ENCODE measurements at regions not wholly inside any gene's neighbourhood (a gene's known extent, or its start where the extent isn't known, plus 50 kb on each side); places are given as distances from the start of the nearest gene placed in this dataset.

- TF ChIP-seq, protein P1, sequence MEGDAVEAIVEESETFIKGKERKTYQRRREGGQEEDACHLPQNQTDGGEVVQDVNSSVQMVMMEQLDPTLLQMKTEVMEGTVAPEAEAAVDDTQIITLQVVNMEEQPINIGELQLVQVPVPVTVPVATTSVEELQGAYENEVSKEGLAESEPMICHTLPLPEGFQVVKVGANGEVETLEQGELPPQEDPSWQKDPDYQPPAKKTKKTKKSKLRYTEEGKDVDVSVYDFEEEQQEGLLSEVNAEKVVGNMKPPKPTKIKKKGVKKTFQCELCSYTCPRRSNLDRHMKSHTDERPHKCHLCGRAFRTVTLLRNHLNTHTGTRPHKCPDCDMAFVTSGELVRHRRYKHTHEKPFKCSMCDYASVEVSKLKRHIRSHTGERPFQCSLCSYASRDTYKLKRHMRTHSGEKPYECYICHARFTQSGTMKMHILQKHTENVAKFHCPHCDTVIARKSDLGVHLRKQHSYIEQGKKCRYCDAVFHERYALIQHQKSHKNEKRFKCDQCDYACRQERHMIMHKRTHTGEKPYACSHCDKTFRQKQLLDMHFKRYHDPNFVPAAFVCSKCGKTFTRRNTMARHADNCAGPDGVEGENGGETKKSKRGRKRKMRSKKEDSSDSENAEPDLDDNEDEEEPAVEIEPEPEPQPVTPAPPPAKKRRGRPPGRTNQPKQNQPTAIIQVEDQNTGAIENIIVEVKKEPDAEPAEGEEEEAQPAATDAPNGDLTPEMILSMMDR (conservative IDR thresholded peaks at IDR 0.05; ENCODE audit: low read depth, low read length) = no peak
These were observed 326.1 kb upstream of the HS6ST1 start for GRCh38 chr2:128644718-128645256.

DNA sequence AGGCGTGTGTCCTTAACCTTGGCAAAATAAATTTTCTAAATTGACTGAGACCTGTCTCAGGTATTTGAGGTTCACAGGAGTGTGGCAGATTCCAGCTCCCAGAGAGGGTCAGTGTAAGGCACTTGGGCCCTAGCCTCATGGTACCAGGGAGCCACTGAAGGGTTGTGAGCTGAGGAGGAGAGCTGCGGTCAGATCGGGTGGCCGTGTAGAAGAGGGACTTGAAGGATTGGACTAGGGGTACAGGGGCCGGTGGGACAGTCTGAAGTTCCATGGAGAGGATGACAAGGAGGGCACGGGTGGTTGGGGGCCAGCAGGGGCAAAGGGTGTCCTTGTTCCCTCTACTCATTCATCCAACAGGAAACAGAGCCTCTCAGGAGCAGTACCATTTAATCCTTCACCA is 327.0 kb upstream of the HS6ST1 start:
- TF ChIP-seq, protein P1 (conservative IDR thresholded peaks at IDR 0.05; ENCODE audit: low read depth, low read length) = no peak
- no peak overlapping the region for H3K4me3 ChIP-seq (ENCODE audit: low read length)
- no peak for DNase-seq (ENCODE audit: low read depth)

More at GRCh38 chr2:128644718-128645256, 326.1 kb upstream of the HS6ST1 start:
- no peak for DNase-seq (ENCODE audit: low read depth)
- no peak overlapping the region for H3K4me3 ChIP-seq (ENCODE audit: low read length)

- no peak overlapping the region for H3K4me3 ChIP-seq (ENCODE audit: low read length)
- TF ChIP-seq, protein P1 (conservative IDR thresholded peaks at IDR 0.05; ENCODE audit: low read depth, low read length) = no peak
- no peak for DNase-seq (ENCODE audit: low read depth)
These were observed 327.4 kb upstream of the HS6ST1 start for GRCh38 chr2:128646091-128646490.

DNA sequence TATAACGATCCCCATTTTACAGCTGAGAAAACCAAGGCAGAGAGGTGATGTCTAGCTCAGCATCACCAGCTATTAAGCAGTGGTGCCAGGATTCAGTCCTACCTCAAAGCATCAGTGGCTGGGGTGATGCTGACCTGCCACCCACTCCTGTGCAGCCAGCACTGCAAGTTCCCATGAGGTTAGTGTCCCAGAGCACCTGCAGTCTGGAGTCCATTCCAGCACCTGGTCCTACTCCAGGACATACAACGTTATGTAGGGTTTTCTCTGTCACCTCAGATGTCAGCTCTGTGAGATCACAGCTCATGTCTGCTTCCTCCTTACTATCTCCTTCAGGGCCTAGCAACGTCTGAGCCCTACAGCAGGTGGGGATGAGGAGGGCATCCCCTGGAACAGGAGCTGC is 328.0 kb upstream of the HS6ST1 start:
- TF ChIP-seq, protein P1 (conservative IDR thresholded peaks at IDR 0.05; ENCODE audit: low read depth, low read length) = no peak
- DNase-seq (ENCODE audit: low read depth) = no peak
- no peak overlapping the region for H3K4me3 ChIP-seq (ENCODE audit: low read length)

DNA sequence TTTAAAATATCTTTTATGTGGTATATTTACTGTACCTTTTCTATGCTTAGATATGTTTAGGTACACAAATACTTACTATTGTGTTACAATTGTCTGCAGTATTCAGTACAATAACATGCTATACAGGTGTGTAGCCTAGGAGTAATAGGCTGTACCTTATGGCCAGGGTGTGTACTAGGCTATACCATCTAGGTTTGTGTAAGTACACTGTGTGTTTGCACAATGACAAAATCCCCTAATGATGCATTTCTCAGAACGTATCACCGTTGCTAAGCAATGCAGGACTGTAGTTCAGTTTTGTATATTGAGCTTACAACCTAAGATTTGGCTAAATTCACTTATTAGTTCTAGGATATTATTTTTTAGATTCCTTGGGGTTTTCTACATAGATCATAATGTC is 332.3 kb upstream of the HS6ST1 start:
- TF ChIP-seq, protein P1 (conservative IDR thresholded peaks at IDR 0.05; ENCODE audit: low read depth, low read length) = no peak
- no peak for DNase-seq (ENCODE audit: low read depth)
- no peak overlapping the region for H3K4me3 ChIP-seq (ENCODE audit: low read length)

DNA sequence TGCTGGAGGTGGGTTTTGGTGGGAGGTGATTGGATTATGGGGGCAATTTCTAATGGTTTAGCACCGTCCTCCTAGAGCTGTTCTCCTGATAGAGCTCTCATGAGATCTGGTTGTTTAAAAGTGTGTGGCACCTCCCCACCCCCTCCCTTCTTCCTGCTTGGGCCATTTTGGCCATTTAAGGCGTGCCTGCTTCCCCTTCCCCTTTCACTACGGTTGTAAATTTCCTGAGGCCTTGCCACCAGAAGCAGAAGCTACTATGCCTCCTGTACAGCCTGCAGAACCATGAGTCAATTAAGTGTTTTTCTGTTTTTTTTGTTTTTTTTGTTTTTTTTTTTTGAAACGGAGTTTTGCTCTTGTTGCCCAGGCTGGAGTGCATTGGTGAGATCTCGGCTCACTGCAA is 335.7 kb upstream of the HS6ST1 start:
- TF ChIP-seq, protein P1 (conservative IDR thresholded peaks at IDR 0.05; ENCODE audit: low read depth, low read length) = no peak
- no peak overlapping the region for H3K4me3 ChIP-seq (ENCODE audit: low read length)
- DNase-seq (ENCODE audit: low read depth) = no peak

DNA sequence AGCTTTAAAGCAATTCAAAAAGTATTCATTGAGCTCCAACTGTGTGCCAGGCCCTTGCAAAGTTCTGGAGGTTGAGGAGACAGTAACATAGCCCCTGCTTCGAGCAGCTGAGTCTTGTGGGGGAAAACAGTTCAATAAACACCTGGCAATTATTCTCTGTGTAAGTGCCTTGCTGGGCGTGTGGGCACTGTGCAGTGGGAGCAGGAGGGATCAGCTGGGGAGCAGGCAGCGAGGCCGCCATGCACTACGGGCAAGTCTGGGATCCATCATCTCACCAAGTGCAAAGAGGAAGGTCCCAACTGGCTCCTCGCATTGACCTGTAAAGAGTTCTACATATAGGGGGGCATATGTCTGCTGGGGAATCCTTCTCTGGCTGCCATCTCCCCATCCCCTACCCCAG is 342.2 kb upstream of the HS6ST1 start:
- DNase-seq (ENCODE audit: low read depth) = no peak
- H3K4me3 ChIP-seq (ENCODE audit: low read length) = no peak overlapping the region
- TF ChIP-seq, protein P1 (conservative IDR thresholded peaks at IDR 0.05; ENCODE audit: low read depth, low read length) = no peak

Measured in retinal pigment epithelial cell (primary cell).